ENCODE measurements at regions not wholly inside any gene's neighbourhood (a gene's known extent, or its start where the extent isn't known, plus 50 kb on each side); places are given as distances from the start of the nearest gene placed in this dataset.

DNA sequence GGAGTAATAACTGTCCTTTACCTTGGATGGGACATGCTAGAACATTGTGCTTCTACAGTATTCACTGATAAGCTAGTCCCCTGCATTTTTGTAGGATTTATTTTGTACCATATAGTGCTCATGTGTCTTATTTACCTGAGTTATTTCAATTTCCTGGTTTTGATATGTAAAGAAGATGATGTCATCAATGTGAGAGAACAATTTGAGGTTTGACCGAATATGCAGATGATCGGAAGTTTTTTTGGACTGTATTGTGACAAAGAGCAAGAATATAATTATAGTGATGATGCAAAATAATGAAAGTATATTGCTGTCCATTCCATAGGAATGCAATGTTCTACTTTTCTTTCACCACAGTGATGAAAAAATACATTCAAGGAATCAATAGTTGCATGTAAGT is 114.8 kb downstream of the RERGL start:
- Histone ChIP-seq H3K9me3 (replicated peaks in 1 of 2; ENCODE audit: control insufficient read depth in 1 of 2, insufficient read depth in 1 of 2, low read length in 2 of 2) (no peaks in the 10 kb centered on the region), H3K4me3 (replicated peaks in 1 of 3; ENCODE audit: low read depth in 2 of 3, low read length in 3 of 3) (no peak overlapping the region), H3K79me2 (ENCODE audit: insufficient read depth, low read length) (no peaks in the 10 kb centered on the region), H3K27me3 (ENCODE audit: control insufficient read depth in 2 of 2, insufficient read depth in 2 of 2, low read length in 2 of 2) (no peaks in the 10 kb centered on the region), H4K20me1 (ENCODE audit: insufficient read depth, low read length) (no peaks in the 10 kb centered on the region), H2AFZ (ENCODE audit: insufficient read depth, low read depth, low read length, poor library complexity, severe bottlenecking) (no peak overlapping the region), H3K27ac (ENCODE audit: low read depth in 1 of 2, low read length in 2 of 2) (no peak overlapping the region), H3K4me1 (ENCODE audit: control insufficient read depth in 1 of 2, insufficient read depth in 2 of 2, low read length in 2 of 2) (no peaks in the 10 kb centered on the region), H3K4me2 (replicated peaks; ENCODE audit: extremely low read depth, low read length, poor library complexity, severe bottlenecking) (no peak overlapping the region), H3K9ac (ENCODE audit: insufficient read depth, low read length, poor library complexity, severe bottlenecking) (no peak overlapping the region), H3K36me3 (replicated peaks in 1 of 2; ENCODE audit: control insufficient read depth in 1 of 2, insufficient read depth in 2 of 2, low read length in 2 of 2) (no peaks in the 10 kb centered on the region)
- WGBS (ENCODE audit: insufficient coverage), result no CpG with 5 or more reads among the region's 2 CpGs
- Mint-ChIP-seq H3K36me3 (no peaks in the 10 kb centered on the region), H3K27ac (no peak overlapping the region), H3K4me3 (no peak overlapping the region), H3K27me3 (ENCODE audit: low read depth in 3 of 3) (no peaks in the 10 kb centered on the region), H3K9me3 (peaks cover 0 to 8% (median 2%) of the 10 kb centered on the region in 7 donors), H3K4me1 (no peaks in the 10 kb centered on the region)
- intact Hi-C loops (cut with micrococcal nuclease), result no loop called here
- no peak for TF ChIP-seq CTCF (IDR thresholded peaks at IDR 0.05)
- no peak for DNase-seq

DNA sequence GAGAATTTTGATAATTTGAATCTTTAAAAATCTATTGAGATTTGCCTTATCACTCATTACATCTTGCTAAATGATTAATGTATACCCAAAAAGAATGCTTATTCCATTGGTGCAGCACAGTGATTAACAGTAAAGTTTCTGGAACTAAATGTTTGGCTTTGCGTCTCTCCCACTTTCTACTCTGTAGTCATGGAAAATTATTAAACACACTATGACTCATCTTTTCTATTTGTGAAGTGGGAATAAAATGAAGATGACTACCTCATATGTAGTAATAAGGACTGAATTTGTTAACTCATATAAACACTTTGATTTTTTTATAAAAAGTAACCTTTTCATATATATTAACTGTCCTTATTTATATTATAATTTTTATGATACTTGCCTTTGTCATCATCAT is 118.1 kb downstream of the RERGL start:
- Histone ChIP-seq H3K27ac (ENCODE audit: low read depth in 1 of 2, low read length in 2 of 2) (no peak overlapping the region), H3K27me3 (ENCODE audit: control insufficient read depth in 2 of 2, insufficient read depth in 2 of 2, low read length in 2 of 2) (no peaks in the 10 kb centered on the region), H3K4me2 (replicated peaks; ENCODE audit: extremely low read depth, low read length, poor library complexity, severe bottlenecking) (no peak overlapping the region), H3K4me3 (replicated peaks in 1 of 3; ENCODE audit: low read depth in 2 of 3, low read length in 3 of 3) (no peak overlapping the region), H3K9ac (ENCODE audit: insufficient read depth, low read length, poor library complexity, severe bottlenecking) (no peak overlapping the region), H3K79me2 (ENCODE audit: insufficient read depth, low read length) (no peaks in the 10 kb centered on the region), H3K9me3 (replicated peaks in 1 of 2; ENCODE audit: control insufficient read depth in 1 of 2, insufficient read depth in 1 of 2, low read length in 2 of 2) (peaks cover 10 to 13% of the 10 kb centered on the region in 2 donors), H3K36me3 (replicated peaks in 1 of 2; ENCODE audit: control insufficient read depth in 1 of 2, insufficient read depth in 2 of 2, low read length in 2 of 2) (no peaks in the 10 kb centered on the region), H4K20me1 (ENCODE audit: insufficient read depth, low read length) (no peaks in the 10 kb centered on the region), H2AFZ (ENCODE audit: insufficient read depth, low read depth, low read length, poor library complexity, severe bottlenecking) (no peak overlapping the region), H3K4me1 (ENCODE audit: control insufficient read depth in 1 of 2, insufficient read depth in 2 of 2, low read length in 2 of 2) (no peaks in the 10 kb centered on the region)
- no CpG with 5 or more reads among the region's 1 CpG for WGBS (ENCODE audit: insufficient coverage)
- intact Hi-C loops (cut with micrococcal nuclease), result no loop called here
- no peak overlapping the region for H3K27ac Mint-ChIP-seq
- no peaks in the 10 kb centered on the region for H3K4me1 Mint-ChIP-seq
- no peaks in the 10 kb centered on the region for H3K27me3 Mint-ChIP-seq (ENCODE audit: low read depth in 3 of 3)
- no peak overlapping the region for H3K4me3 Mint-ChIP-seq
- H3K36me3 Mint-ChIP-seq, result no peaks in the 10 kb centered on the region
- peaks cover 0 to 13% (median 5%) of the 10 kb centered on the region in 7 donors for H3K9me3 Mint-ChIP-seq
- TF ChIP-seq CTCF (IDR thresholded peaks at IDR 0.05), result no peak
- DNase-seq, result no peak

All from CD14-positive monocyte (primary cell).